ENCODE measurements at regions not wholly inside any gene's neighbourhood (a gene's known extent, or its start where the extent isn't known, plus 50 kb on each side); places are given as distances from the start of the nearest gene placed in this dataset.

DNA sequence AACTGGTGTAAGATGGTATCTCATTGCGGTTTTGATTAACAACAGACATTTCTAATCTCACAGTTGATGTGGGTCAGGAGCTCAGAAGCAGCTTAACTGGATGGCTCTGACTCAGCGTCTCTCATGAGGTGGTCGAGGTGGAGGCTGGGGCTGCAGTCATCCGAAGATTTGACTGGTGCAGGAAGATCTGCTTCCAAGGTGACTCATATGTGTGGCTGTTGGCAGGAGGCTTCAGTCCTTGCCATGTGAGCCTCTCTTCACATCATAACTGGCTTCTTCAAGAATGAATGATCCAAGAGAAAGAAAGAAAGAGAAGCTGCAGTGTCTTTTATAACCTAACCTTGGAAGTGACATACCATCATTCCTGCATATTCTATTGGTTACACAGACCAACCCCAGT lies 376.1 kb downstream of the SEC14L1 start:
- TF ChIP-seq POLR2A (IDR thresholded peaks at IDR 0.05; ENCODE audit: control extremely low read depth in 1 of 2, low read depth in 2 of 2, low read length in 2 of 2), result no peak
- TF ChIP-seq, protein P1, sequence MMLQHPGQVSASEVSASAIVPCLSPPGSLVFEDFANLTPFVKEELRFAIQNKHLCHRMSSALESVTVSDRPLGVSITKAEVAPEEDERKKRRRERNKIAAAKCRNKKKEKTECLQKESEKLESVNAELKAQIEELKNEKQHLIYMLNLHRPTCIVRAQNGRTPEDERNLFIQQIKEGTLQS (IDR thresholded peaks at IDR 0.05; ENCODE audit: insufficient read depth, low read depth, low read length), result no peak
- TF ChIP-seq, protein P2, sequence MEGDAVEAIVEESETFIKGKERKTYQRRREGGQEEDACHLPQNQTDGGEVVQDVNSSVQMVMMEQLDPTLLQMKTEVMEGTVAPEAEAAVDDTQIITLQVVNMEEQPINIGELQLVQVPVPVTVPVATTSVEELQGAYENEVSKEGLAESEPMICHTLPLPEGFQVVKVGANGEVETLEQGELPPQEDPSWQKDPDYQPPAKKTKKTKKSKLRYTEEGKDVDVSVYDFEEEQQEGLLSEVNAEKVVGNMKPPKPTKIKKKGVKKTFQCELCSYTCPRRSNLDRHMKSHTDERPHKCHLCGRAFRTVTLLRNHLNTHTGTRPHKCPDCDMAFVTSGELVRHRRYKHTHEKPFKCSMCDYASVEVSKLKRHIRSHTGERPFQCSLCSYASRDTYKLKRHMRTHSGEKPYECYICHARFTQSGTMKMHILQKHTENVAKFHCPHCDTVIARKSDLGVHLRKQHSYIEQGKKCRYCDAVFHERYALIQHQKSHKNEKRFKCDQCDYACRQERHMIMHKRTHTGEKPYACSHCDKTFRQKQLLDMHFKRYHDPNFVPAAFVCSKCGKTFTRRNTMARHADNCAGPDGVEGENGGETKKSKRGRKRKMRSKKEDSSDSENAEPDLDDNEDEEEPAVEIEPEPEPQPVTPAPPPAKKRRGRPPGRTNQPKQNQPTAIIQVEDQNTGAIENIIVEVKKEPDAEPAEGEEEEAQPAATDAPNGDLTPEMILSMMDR (IDR thresholded peaks at IDR 0.05; ENCODE audit: control extremely low read depth in 1 of 3, insufficient read depth in 1 of 3, low read depth in 1 of 3, low read length in 3 of 3), result no peak
- TF ChIP-seq POLR2AphosphoS5 (IDR thresholded peaks at IDR 0.05; ENCODE audit: low read depth, low read length), result no peak
- no peak for TF ChIP-seq EZH2 (IDR thresholded peaks at IDR 0.05; ENCODE audit: low read depth, low read length, severe bottlenecking)
- TF ChIP-seq ATF2 (IDR thresholded peaks at IDR 0.05; ENCODE audit: low read length), result no peak
- no peak for TF ChIP-seq JUN (IDR thresholded peaks at IDR 0.05; ENCODE audit: low read depth, low read length)
